GM18505 (cell line): ENCODE measurements at regions not wholly inside any gene's neighbourhood (a gene's known extent, or its start where the extent isn't known, plus 50 kb on each side); places are given as distances from the start of the nearest gene placed in this dataset.
"Not testable (repeated sequence)": the region's sequence is repeated elsewhere in the genome, so short reads cannot be mapped to it uniquely, and the experiment has no call there.

Experiments used
- ATAC-seq: cut with Tn5 transposase; IDR thresholded peaks from one replicate; pipeline ENCODE4 v1.9.1; 2021; ENCODE audit not compliant: unreplicated experiment
- POLR2A ChIP-seq: IDR thresholded peaks from 4 replicates; pipeline ENCODE4 v1.6.1; 2011; ENCODE audit warnings: borderline replicate concordance; ENCODE audit not compliant: insufficient read depth, insufficient read length; ENCODE audit errors: extremely low read depth

DNA sequence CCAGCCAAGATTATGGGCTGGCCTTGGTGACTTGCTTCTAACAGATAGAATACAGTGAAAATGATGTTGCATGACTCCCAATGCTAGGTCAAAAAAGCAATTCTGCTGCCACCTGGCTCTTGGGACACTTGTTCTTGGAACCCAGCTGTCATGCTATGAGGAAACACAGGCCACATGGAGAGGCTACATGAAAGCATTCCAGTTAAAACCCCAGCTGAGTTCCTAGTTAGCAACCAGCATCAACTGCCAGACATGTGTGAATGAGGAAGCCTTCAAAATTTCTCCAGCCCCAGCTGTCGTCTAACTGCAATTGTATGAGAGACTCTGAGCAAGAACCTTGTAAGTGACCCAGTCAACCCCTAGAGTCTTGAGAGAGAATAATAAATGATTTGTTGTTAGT is 105.2 kb upstream of the FGF16 start:
- TF ChIP-seq POLR2A, result no peak
- ATAC-seq, result no peak

DNA sequence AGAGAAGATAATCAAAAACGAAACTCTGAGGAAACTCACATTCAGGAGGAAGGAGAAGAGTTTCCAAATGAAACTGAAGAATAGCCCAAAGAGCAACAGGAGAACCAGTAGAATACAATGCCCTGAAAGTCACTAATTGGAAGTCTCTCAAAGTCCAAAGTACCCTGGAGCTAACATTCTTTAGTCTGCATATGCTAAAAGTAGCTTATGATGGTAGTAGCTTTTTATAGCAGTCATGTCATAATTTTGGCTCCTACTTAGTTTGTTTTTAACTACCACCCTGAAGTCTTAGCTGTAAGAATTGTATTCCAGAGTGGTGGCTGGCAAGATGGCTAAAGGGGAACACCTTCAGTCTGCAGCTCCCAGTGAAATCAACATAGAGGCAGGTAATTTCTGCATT is 100.3 kb upstream of the FGF16 start:
- ATAC-seq, result no peak
- no peak for TF ChIP-seq POLR2A

DNA sequence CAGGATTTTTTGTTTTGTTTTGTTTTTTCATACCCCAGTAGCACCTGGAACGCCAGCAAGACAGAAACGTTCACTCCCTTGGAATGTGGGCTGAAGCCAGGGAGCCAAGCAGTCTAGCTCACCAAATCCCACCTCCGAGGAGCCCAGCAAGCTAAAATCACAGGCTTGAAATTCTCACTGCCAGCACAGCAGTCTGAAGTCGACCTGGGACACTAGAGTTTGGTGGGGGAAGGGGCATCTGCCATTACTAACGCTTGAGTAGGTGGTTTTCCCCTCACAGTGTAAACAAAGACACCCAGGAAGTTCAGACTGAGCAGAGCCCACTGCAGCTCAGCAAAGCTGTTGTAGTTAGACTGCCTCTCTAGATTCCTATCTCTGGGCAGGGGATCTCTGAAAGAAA is 99.6 kb upstream of the FGF16 start:
- ATAC-seq, result no peak
- TF ChIP-seq POLR2A, result no peak

DNA sequence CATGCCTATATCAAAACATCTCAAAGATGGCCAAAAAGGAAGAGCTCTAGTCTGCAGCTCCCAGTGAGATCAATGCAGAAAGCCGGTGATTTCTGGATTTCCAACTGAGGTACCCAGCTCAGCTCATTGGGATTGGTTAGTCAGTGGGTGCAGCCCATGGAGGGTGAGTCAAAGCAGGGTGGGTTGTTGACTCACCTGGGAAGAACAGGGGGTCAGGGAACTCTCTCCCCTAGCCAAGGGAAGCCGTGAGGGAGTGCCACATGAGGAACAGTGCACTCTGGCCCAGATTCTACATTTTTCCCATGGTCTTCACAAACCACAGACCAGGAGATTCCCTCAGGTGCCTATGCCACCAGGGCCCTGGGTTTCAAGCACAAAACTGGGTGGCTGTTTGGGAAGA is 57.3 kb upstream of the FGF16 start:
- no peak for TF ChIP-seq POLR2A
- no peak for ATAC-seq

DNA sequence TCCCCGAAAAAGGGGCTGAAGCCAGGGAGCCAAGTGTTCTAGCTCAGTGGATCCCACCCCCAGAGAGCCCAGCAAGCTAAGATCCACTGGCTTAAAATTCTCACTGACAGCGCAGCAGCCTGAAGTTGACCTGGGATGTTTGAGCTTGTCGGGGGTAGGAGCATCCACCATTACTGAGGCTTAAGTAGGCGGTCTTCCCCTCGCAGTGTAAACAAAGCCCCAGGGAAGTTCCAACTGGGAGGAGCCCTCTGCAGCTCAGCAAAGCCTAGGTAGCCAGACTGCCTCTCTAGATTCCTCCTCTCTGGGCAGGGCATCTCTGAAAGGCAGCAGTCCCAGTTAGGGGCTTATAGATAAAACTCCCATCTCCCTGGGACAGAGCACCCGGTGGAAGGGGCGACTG is 56.8 kb upstream of the FGF16 start:
- not testable (repeated sequence) for ATAC-seq

DNA sequence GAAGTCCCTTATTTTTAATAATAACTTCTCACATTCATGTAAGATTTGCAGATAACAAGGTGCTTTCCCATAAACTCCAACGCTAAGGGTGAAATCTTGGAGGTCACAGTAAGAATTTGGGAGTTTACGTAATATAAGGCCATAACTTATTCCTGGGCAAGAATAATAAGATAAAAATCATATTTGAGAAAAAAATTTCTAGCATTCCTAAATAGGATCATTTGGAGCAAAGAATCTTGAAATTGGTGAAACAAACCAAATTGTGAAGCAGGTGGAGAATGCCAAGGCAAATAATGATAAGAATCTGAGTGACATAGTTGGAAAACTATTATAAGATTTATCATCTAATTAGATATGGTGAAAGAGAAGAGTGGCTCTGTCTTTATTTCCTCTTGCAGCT is 50.4 kb upstream of the FGF16 start:
- ATAC-seq, result no peak
- no peak for TF ChIP-seq POLR2A
